ENCODE measurements at regions not wholly inside any gene's neighbourhood (a gene's known extent, or its start where the extent isn't known, plus 50 kb on each side); places are given as distances from the start of the nearest gene placed in this dataset.
A peak's percentile ranks its signal among the peaks of the same experiment; 100 is the strongest.

DNA sequence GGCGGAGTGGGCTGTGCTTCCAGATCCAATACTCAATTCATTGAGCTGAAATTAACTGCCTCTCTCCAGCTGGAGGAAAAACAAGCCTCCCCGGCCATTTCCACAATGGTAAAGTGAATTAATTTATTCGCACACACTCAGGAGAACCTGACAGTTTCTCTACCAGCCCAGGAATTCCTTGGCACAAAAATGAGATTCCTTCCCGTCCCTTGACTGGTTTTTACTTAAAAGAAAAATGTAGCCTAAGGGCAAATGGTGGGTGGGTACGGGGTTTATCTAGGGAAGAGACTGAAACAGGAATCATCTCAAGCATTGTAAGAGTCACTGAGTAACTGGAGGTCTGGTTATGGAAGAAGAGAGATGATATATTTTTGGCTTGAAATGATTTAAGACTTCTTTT, 102.7 kb downstream of the VCX3A start (continued):
- TF ChIP-seq, protein P1, sequence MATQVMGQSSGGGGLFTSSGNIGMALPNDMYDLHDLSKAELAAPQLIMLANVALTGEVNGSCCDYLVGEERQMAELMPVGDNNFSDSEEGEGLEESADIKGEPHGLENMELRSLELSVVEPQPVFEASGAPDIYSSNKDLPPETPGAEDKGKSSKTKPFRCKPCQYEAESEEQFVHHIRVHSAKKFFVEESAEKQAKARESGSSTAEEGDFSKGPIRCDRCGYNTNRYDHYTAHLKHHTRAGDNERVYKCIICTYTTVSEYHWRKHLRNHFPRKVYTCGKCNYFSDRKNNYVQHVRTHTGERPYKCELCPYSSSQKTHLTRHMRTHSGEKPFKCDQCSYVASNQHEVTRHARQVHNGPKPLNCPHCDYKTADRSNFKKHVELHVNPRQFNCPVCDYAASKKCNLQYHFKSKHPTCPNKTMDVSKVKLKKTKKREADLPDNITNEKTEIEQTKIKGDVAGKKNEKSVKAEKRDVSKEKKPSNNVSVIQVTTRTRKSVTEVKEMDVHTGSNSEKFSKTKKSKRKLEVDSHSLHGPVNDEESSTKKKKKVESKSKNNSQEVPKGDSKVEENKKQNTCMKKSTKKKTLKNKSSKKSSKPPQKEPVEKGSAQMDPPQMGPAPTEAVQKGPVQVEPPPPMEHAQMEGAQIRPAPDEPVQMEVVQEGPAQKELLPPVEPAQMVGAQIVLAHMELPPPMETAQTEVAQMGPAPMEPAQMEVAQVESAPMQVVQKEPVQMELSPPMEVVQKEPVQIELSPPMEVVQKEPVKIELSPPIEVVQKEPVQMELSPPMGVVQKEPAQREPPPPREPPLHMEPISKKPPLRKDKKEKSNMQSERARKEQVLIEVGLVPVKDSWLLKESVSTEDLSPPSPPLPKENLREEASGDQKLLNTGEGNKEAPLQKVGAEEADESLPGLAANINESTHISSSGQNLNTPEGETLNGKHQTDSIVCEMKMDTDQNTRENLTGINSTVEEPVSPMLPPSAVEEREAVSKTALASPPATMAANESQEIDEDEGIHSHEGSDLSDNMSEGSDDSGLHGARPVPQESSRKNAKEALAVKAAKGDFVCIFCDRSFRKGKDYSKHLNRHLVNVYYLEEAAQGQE (IDR thresholded peaks at IDR 0.05), result no peak
- TF ChIP-seq SMC3 (IDR thresholded peaks at IDR 0.05), result no peak
- no peak for TF ChIP-seq EP300 (IDR thresholded peaks at IDR 0.05)

DNA sequence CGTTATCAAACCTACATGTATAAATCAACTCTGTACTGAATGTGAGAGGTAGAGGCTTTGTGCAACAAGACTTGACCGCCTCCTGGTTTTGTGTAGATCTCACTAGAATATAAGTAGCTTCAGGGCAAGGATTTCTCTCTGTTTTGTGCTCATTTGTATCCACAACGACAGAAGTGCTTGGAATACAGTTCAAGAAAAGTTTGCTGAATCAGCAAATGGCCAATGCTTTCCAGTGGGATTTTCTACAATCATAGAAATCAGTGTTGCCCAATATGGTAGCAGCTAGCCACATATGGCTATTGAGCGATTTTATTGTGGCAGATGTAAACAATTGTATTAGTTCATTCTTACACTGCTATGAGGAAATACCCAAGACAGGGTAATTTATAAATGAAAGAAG, 127.4 kb downstream of the VCX3A start:
- TF ChIP-seq CBX2 (IDR thresholded peaks at IDR 0.05; ENCODE audit: borderline replicate concordance, low read depth) (no peak), BHLHE40 (IDR thresholded peaks at IDR 0.05; ENCODE audit: low read depth, low read length) (no peak), MAFK (IDR thresholded peaks at IDR 0.05; ENCODE audit: partially characterized antibody) (peak; percentile 78), TFCP2L1 (CRISPR knock-in tag; IDR thresholded peaks at IDR 0.05) (no peak), HOXA7 (CRISPR knock-in tag; IDR thresholded peaks at IDR 0.05) (no peak), NPAS2 (CRISPR knock-in tag; IDR thresholded peaks at IDR 0.05; ENCODE audit: borderline replicate concordance) (no peak), HOXB13 (CRISPR knock-in tag; IDR thresholded peaks at IDR 0.05; ENCODE audit: low read depth) (no peak)
- TF ChIP-seq, protein P2, sequence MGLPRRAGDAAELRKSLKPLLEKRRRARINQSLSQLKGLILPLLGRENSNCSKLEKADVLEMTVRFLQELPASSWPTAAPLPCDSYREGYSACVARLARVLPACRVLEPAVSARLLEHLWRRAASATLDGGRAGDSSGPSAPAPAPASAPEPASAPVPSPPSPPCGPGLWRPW (IDR thresholded peaks at IDR 0.05), result no peak
- FAIRE-seq (no peak), DNase-seq (ENCODE audit: low read depth in 1 of 2, low spot score in 1 of 2) (no peak), ATAC-seq (no peak)
- whole genome bisulfite sequencing (ENCODE audit: missing lambda C conversion rate), result 3% methylated on average over 4 of the region's 4 CpGs
- ChIA-PET CTCF (no interaction called here), POLR2A (no interaction called here)
- H3K4me3 ChIP-seq, result no peak overlapping the region
- no peak overlapping the region for H3K27ac ChIP-seq
- no peak overlapping the region for H3K4me2 ChIP-seq
- H3K9me3 ChIP-seq, result no peaks in the 10 kb centered on the region
- no peaks in the 10 kb centered on the region for H3K4me1 ChIP-seq

DNA sequence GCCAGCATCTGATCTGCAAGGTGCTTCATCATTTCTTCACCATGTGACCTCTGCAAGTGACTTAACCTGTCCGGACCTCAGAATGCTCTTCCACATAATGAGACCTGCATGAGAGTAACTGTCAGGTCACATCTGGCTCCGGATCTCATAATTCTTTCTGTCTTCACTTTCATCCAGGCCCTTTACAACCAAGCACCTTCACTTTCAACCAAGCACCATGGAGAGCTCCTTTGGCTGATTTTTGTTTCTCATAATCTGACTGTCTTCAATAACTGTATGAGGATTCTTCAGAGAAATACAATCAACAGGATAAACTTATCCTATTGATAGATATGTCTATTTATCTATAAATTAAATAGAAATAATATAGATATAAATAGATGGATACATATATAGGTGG, 148.1 kb downstream of the VCX3A start:
- ChIA-PET POLR2A (no interaction called here), CTCF (no interaction called here)
- H3K9me3 ChIP-seq, result no peaks in the 10 kb centered on the region
- 2% methylated on average over 2 of the region's 2 CpGs for WGBS (ENCODE audit: missing lambda C conversion rate)
- ATAC-seq (no peak), DNase-seq (ENCODE audit: low read depth in 1 of 2, low spot score in 1 of 2) (no peak), FAIRE-seq (no peak)
- TF ChIP-seq RFX5 (IDR thresholded peaks at IDR 0.05), result no peak
- no peak for TF ChIP-seq SREBF2 (IDR thresholded peaks at IDR 0.05)
- no peak for TF ChIP-seq RAD21 (conservative IDR thresholded peaks at IDR 0.05 in 1 of 2, IDR thresholded peaks at IDR 0.05 in 1 of 2)
- no peak for TF ChIP-seq JUNB (IDR thresholded peaks at IDR 0.05)
- TF ChIP-seq EP300 (IDR thresholded peaks at IDR 0.05), result no peak
- TF ChIP-seq, protein P3, sequence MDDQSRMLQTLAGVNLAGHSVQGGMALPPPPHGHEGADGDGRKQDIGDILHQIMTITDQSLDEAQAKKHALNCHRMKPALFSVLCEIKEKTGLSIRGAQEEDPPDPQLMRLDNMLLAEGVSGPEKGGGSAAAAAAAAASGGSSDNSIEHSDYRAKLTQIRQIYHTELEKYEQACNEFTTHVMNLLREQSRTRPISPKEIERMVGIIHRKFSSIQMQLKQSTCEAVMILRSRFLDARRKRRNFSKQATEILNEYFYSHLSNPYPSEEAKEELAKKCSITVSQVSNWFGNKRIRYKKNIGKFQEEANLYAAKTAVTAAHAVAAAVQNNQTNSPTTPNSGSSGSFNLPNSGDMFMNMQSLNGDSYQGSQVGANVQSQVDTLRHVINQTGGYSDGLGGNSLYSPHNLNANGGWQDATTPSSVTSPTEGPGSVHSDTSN (IDR thresholded peaks at IDR 0.05), result no peak
- TF ChIP-seq, protein P4, sequence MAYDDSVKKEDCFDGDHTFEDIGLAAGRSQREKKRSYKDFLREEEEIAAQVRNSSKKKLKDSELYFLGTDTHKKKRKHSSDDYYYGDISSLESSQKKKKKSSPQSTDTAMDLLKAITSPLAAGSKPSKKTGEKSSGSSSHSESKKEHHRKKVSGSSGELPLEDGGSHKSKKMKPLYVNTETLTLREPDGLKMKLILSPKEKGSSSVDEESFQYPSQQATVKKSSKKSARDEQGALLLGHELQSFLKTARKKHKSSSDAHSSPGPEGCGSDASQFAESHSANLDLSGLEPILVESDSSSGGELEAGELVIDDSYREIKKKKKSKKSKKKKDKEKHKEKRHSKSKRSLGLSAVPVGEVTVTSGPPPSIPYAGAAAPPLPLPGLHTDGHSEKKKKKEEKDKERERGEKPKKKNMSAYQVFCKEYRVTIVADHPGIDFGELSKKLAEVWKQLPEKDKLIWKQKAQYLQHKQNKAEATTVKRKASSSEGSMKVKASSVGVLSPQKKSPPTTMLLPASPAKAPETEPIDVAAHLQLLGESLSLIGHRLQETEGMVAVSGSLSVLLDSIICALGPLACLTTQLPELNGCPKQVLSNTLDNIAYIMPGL (CRISPR knock-in tag; IDR thresholded peaks at IDR 0.05; ENCODE audit: borderline replicate concordance), result no peak
- no peak for TF ChIP-seq ESRRA (IDR thresholded peaks at IDR 0.05; ENCODE audit: borderline replicate concordance, low read length)
- no peak for TF ChIP-seq CBX8 (IDR thresholded peaks at IDR 0.05)
- no peak for TF ChIP-seq NR3C1 (IDR thresholded peaks at IDR 0.05)
- no peak for TF ChIP-seq ZFP36 (IDR thresholded peaks at IDR 0.05; ENCODE audit: borderline replicate concordance, partially characterized antibody)
- TF ChIP-seq HOXA7 (CRISPR knock-in tag; IDR thresholded peaks at IDR 0.05), result no peak
- no peak for TF ChIP-seq MAFK (IDR thresholded peaks at IDR 0.05; ENCODE audit: partially characterized antibody)
- no peaks in the 10 kb centered on the region for H3K4me1 ChIP-seq
- H3K27ac ChIP-seq, result no peak overlapping the region
- H3K4me3 ChIP-seq, result no peak overlapping the region
- H3K4me2 ChIP-seq, result no peak overlapping the region
